ENCODE measurements at regions not wholly inside any gene's neighbourhood (a gene's known extent, or its start where the extent isn't known, plus 50 kb on each side); places are given as distances from the start of the nearest gene placed in this dataset.
A peak's percentile ranks its signal among the peaks of the same experiment; 100 is the strongest.

- no peak for DNase-seq
- Mint-ChIP-seq H3K9me3 (no peaks in the 10 kb centered on the region), H3K36me3 (ENCODE audit: low read depth) (no peaks in the 10 kb centered on the region), H3K27me3 (ENCODE audit: insufficient read depth) (peaks cover 9% of the 10 kb centered on the region), H3K4me1 (peaks cover 44% of the 10 kb centered on the region), H3K4me3 (no peak overlapping the region), H3K27ac (no peak overlapping the region)
- Histone ChIP-seq H3K9me3 (ENCODE audit: control insufficient read depth, low read length) (no peaks in the 10 kb centered on the region), H3K27ac (ENCODE audit: low read depth, low read length) (no peak overlapping the region), H3K4me3 (ENCODE audit: low read length) (no peak overlapping the region), H3K27me3 (ENCODE audit: control insufficient read depth, insufficient read depth, low read length, poor library complexity, severe bottlenecking) (no peaks in the 10 kb centered on the region), H3K36me3 (ENCODE audit: control insufficient read depth, insufficient read depth, low read length) (no peaks in the 10 kb centered on the region), H3K9ac (ENCODE audit: extremely low read depth, low read length, poor library complexity, severe bottlenecking) (no peak overlapping the region), H3K4me1 (ENCODE audit: control insufficient read depth, insufficient read depth, low read length) (peaks cover 8% of the 10 kb centered on the region)
- 88 to 100% methylated on average over 1 to 3 of the region's 3 CpGs for WGBS, 2 experiments (ENCODE audit: insufficient coverage in 1 of 2, insufficient read length in 1 of 2)
- no peak for TF ChIP-seq CTCF (conservative IDR thresholded peaks at IDR 0.05)
These were observed 391.1 kb downstream of the PLPP3 start for GRCh38 chr1:56188221-56188620.

GRCh38 chr1:56187405-56187804, 392.0 kb downstream of the PLPP3 start:
- Histone ChIP-seq H3K27ac (ENCODE audit: low read depth, low read length) (no peak overlapping the region), H3K4me3 (ENCODE audit: low read length) (no peak overlapping the region), H3K36me3 (ENCODE audit: control insufficient read depth, insufficient read depth, low read length) (no peaks in the 10 kb centered on the region), H3K4me1 (ENCODE audit: control insufficient read depth, insufficient read depth, low read length) (peaks cover 8% of the 10 kb centered on the region), H3K9ac (ENCODE audit: extremely low read depth, low read length, poor library complexity, severe bottlenecking) (no peak overlapping the region), H3K9me3 (ENCODE audit: control insufficient read depth, low read length) (no peaks in the 10 kb centered on the region), H3K27me3 (ENCODE audit: control insufficient read depth, insufficient read depth, low read length, poor library complexity, severe bottlenecking) (no peaks in the 10 kb centered on the region)
- no peak for TF ChIP-seq CTCF (conservative IDR thresholded peaks at IDR 0.05)
- WGBS, 2 experiments (ENCODE audit: insufficient coverage in 1 of 2, insufficient read length in 1 of 2): 73 to 85% methylated on average over 1 of the region's 1 CpG
- Mint-ChIP-seq H3K27me3 (ENCODE audit: insufficient read depth) (peaks cover 9% of the 10 kb centered on the region), H3K4me3 (no peak overlapping the region), H3K27ac (no peak overlapping the region), H3K4me1 (peaks cover 44% of the 10 kb centered on the region), H3K9me3 (no peaks in the 10 kb centered on the region), H3K36me3 (ENCODE audit: low read depth) (no peaks in the 10 kb centered on the region)
- DNase-seq: no peak

GRCh38 chr1:56185493-56185892, 393.9 kb downstream of the PLPP3 start:
- H3K4me1 Mint-ChIP-seq: peaks cover 32% of the 10 kb centered on the region
- H3K27ac ChIP-seq (ENCODE audit: low read depth, low read length): peak overlapping the region; percentile 48
- H3K27ac Mint-ChIP-seq: no peak overlapping the region
- no peaks in the 10 kb centered on the region for H3K9me3 ChIP-seq (ENCODE audit: control insufficient read depth, low read length)
- no peaks in the 10 kb centered on the region for H3K27me3 Mint-ChIP-seq (ENCODE audit: insufficient read depth)
- H3K36me3 ChIP-seq (ENCODE audit: control insufficient read depth, insufficient read depth, low read length): no peaks in the 10 kb centered on the region
- H3K4me3 Mint-ChIP-seq: no peak overlapping the region
- 94% methylated on average over 2 of the region's 2 CpGs; no CpG with 5 or more reads in 1 of the 2 experiments for WGBS, 2 experiments (ENCODE audit: insufficient coverage in 1 of 2, insufficient read length in 1 of 2)
- no peak for DNase-seq
- no peaks in the 10 kb centered on the region for H3K27me3 ChIP-seq (ENCODE audit: control insufficient read depth, insufficient read depth, low read length, poor library complexity, severe bottlenecking)
- H3K9ac ChIP-seq (ENCODE audit: extremely low read depth, low read length, poor library complexity, severe bottlenecking): no peak overlapping the region
- H3K4me3 ChIP-seq (ENCODE audit: low read length): no peak overlapping the region
- H3K4me1 ChIP-seq (ENCODE audit: control insufficient read depth, insufficient read depth, low read length): peaks cover 3% of the 10 kb centered on the region
- no peaks in the 10 kb centered on the region for H3K36me3 Mint-ChIP-seq (ENCODE audit: low read depth)
- no peaks in the 10 kb centered on the region for H3K9me3 Mint-ChIP-seq
- TF ChIP-seq CTCF (conservative IDR thresholded peaks at IDR 0.05): no peak

Data from endodermal cell (in vitro differentiated cells).